Osteocyte (in vitro differentiated cells): ENCODE measurements at regions not wholly inside any gene's neighbourhood (a gene's known extent, or its start where the extent isn't known, plus 50 kb on each side); places are given as distances from the start of the nearest gene placed in this dataset.

ENCODE experiments used
- DNase-seq: peaks from one replicate; pipeline ENCODE4 v3.0.0; 2021; ENCODE audit warnings: mixed read lengths; ENCODE audit not compliant: unreplicated experiment; ENCODE audit errors: extremely low spot score
- H3K27ac Mint-ChIP-seq: one replicate; pipeline ENCODE4 v1.8.0; 2021; ENCODE audit warnings: mild to moderate bottlenecking, mixed read lengths; ENCODE audit not compliant: unreplicated experiment
- H3K27me3 Mint-ChIP-seq: one replicate; pipeline ENCODE4 v1.8.0; 2021; ENCODE audit warnings: mixed read lengths; ENCODE audit not compliant: unreplicated experiment
- H3K36me3 Mint-ChIP-seq: one replicate; pipeline ENCODE4 v1.8.0; 2021; ENCODE audit warnings: mixed read lengths; ENCODE audit not compliant: unreplicated experiment
- H3K4me1 Mint-ChIP-seq: one replicate; pipeline ENCODE4 v1.8.0; 2021; ENCODE audit warnings: mixed read lengths; ENCODE audit not compliant: unreplicated experiment
- H3K4me3 Mint-ChIP-seq: one replicate; pipeline ENCODE4 v1.8.0; 2021; ENCODE audit warnings: mild to moderate bottlenecking, moderate library complexity, mixed read lengths; ENCODE audit not compliant: unreplicated experiment
- H3K9me3 Mint-ChIP-seq: one replicate; pipeline ENCODE4 v1.8.0; 2021; ENCODE audit warnings: mixed read lengths; ENCODE audit not compliant: unreplicated experiment
- TF ChIP-seq, protein P1 (sequence below): fragments of 200-600 bp; sonication (generic); IDR thresholded peaks from 2 replicates; pipeline ENCODE4 v1.5.0; 2021; ENCODE audit warnings: antibody characterized with exemption, mild to moderate bottlenecking, moderate library complexity

DNA sequence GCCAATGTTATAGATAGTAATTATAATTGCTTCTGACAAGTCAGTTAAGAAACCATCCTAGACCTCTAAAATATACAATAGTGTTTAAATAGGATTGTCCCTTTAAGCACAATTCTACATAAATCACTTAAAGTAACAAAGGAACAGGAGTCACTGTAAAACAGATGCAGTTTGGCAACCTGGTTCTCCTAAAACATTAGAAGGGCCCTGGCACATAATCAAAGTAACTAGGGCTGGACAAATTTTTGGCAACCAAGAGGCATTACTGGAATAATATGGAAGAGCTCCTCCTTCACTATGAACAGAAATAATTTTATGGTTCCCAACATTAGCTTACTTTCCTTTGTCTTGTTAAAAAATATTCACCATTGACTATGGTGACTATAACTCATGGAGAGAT, 75.0 kb upstream of the CCDC160 start:
- Mint-ChIP-seq H3K27me3 (peaks cover 2% of the 10 kb centered on the region), H3K27ac (no peak overlapping the region), H3K36me3 (no peaks in the 10 kb centered on the region), H3K9me3 (no peaks in the 10 kb centered on the region), H3K4me1 (no peaks in the 10 kb centered on the region), H3K4me3 (no peak overlapping the region)
- TF ChIP-seq, protein P1, sequence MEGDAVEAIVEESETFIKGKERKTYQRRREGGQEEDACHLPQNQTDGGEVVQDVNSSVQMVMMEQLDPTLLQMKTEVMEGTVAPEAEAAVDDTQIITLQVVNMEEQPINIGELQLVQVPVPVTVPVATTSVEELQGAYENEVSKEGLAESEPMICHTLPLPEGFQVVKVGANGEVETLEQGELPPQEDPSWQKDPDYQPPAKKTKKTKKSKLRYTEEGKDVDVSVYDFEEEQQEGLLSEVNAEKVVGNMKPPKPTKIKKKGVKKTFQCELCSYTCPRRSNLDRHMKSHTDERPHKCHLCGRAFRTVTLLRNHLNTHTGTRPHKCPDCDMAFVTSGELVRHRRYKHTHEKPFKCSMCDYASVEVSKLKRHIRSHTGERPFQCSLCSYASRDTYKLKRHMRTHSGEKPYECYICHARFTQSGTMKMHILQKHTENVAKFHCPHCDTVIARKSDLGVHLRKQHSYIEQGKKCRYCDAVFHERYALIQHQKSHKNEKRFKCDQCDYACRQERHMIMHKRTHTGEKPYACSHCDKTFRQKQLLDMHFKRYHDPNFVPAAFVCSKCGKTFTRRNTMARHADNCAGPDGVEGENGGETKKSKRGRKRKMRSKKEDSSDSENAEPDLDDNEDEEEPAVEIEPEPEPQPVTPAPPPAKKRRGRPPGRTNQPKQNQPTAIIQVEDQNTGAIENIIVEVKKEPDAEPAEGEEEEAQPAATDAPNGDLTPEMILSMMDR: no peak
- no peak for DNase-seq

DNA sequence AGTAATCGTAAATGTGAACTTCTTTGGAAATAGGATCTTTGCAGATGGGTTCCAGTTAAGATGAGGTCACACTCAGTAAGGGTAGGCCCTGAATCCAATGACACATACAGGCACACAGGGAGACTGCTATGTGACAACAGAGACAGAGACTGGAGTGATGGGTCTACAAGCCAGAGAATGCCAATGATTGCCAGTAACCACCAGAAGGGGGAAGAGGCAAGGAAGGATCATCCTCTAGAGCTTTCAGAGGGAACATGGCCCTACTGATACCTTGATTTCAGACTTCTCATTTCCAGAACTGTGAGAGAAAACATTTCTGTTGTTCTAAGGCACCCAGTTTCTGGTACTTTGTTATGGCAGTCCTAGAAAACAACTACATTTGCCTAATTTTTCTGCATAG, 73.1 kb upstream of the CCDC160 start:
- H3K4me1 Mint-ChIP-seq: no peaks in the 10 kb centered on the region
- no peaks in the 10 kb centered on the region for H3K36me3 Mint-ChIP-seq
- no peak for DNase-seq
- TF ChIP-seq, protein P1: no peak
- H3K27me3 Mint-ChIP-seq: peaks cover 2% of the 10 kb centered on the region
- H3K4me3 Mint-ChIP-seq: no peak overlapping the region
- H3K27ac Mint-ChIP-seq: no peak overlapping the region
- H3K9me3 Mint-ChIP-seq: no peaks in the 10 kb centered on the region

DNA sequence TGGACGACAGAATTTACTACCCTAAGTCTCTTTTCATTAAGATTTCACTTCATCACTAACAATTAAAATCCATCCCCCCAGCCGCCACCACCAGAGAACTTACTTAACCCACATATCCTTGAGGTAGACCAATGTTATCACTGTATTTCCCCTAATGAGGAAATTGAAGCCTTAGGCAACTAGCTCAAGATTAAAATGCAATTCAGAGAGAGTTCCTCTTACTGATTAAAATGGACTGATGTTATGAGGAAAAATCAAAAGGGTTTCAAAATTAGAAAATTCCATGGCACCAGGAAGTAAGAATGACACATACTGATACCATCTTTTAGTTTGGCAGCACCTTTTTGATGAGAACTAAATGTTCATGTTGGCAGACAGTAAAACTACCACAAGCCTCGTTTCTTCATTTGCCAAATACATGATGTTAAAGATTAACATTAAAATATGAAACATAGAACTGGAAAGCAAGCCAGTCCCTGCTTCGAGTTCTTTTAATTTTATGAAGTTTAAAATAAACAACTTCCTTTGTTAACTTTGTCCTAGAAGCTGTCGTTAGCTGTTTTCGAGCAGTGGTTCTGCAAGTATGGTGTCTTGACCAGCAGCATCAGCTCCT, 69.3 kb upstream of the CCDC160 start:
- H3K27ac Mint-ChIP-seq: no peak overlapping the region
- H3K9me3 Mint-ChIP-seq: no peaks in the 10 kb centered on the region
- H3K4me1 Mint-ChIP-seq: peaks cover 6% of the 10 kb centered on the region
- peaks cover 10% of the 10 kb centered on the region for H3K27me3 Mint-ChIP-seq
- DNase-seq: no peak
- TF ChIP-seq, protein P1: no peak
- H3K4me3 Mint-ChIP-seq: no peak overlapping the region
- H3K36me3 Mint-ChIP-seq: no peaks in the 10 kb centered on the region

DNA sequence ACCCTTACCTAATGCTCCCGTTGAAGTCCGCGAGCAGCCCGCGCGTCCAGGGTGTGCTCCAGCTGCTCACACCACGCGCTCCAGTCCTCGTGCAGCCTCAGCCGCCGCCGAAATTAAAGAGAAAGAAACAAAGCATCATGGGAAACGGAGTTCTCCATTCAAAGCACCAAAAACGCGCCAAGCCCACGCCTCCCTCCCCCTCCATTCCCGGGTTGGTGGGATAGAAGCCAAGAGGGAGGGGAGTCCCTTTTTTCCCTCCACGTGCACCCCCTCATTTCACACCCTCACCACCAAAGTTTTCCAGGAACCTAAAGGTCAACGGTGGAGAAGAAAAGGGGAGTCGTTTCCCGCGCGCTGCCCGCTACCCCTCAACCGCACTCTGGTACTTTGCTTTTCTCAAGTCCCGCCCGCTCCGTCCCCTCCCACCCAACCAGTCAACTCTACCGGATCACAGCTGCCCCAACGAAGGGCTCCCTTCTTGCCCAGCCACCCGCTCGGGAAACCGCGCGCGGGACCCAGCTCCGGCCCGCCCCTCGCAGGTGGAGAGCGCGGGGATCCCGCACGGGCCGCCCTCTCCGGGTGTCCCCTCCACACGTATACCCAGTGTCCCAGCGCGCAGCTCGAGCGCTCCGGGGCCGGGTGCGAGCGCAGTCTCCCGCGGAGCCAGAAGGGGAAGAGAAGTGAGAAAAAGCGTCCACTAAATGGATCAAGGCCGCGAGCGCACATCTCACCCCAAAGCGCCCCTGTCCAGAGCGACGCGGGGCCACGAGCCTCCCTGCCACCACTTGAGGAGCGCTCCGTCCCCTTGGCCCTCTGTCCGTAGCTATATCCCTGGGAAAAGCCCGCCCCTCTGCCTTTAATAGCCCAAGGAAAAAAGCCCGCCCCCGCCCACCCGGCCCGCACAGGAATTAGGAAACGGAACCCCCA, 65.1 kb upstream of the CCDC160 start:
- TF ChIP-seq, protein P1: no peak
- no peak for DNase-seq
- Mint-ChIP-seq H3K4me1 (peaks cover 16% of the 10 kb centered on the region), H3K27me3 (peaks cover 43% of the 10 kb centered on the region), H3K27ac (no peak overlapping the region), H3K36me3 (no peaks in the 10 kb centered on the region), H3K4me3 (peak overlapping the region; percentile 80), H3K9me3 (no peaks in the 10 kb centered on the region)

DNA sequence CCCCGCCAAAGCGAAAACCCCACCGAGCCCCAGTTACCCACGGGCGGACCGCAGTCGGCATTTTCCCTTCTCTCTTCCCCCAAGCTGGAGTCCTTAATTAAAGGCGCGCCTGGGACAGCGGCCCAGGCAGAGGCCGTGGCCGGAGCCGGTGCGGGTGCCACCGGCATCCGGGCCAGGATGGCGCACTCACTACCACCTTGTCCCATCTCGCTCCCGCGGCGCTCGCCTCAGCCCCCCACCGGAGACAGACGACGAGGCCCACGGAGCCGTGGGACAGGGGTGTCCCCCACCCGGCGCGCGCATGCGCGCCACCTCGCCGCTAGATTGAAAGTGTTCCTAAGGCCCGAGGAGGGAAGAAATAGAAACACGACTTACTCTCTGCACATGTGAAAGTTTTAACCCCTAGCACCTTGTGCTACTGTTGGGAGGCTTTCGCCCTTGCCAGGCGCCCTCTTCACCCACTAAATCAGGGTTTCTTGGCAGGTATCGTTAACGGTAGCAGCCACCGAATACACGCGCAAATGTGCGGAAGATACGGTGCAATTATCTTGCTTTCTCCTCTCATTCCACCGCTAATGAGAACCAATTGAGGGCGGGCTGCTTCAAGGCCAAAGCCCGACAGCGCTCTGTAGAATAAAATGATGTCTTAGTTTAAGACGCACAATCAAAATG, 64.3 kb upstream of the CCDC160 start:
- H3K4me3 Mint-ChIP-seq: peak overlapping the region; percentile 80

More for the DNA sequence above, 64.3 kb upstream of the CCDC160 start:
- peaks cover 51% of the 10 kb centered on the region for H3K27me3 Mint-ChIP-seq
- H3K9me3 Mint-ChIP-seq: no peaks in the 10 kb centered on the region
- TF ChIP-seq, protein P1: no peak
- H3K27ac Mint-ChIP-seq: no peak overlapping the region
- H3K4me1 Mint-ChIP-seq: peaks cover 16% of the 10 kb centered on the region
- no peak for DNase-seq
- H3K36me3 Mint-ChIP-seq: no peaks in the 10 kb centered on the region
